Retinal pigment epithelial cell (primary cell): ENCODE measurements at regions not wholly inside any gene's neighbourhood (a gene's known extent, or its start where the extent isn't known, plus 50 kb on each side); places are given as distances from the start of the nearest gene placed in this dataset.

Source experiments
- DNase-seq: peaks from one replicate; pipeline ENCODE4 v3.0.0-alpha.2; 2010; ENCODE audit warnings: low read depth
- H3K4me3 ChIP-seq: 2 replicates; pipeline ENCODE4 v1.5.1; 2011; ENCODE audit warnings: mild to moderate bottlenecking, low read length, control low read depth, moderate library complexity
- TF ChIP-seq, protein P1 (sequence below): conservative IDR thresholded peaks from 2 replicates; pipeline ENCODE4 v1.5.1; 2011; ENCODE audit warnings: low read depth, low read length, control low read depth, inconsistent platforms

DNA sequence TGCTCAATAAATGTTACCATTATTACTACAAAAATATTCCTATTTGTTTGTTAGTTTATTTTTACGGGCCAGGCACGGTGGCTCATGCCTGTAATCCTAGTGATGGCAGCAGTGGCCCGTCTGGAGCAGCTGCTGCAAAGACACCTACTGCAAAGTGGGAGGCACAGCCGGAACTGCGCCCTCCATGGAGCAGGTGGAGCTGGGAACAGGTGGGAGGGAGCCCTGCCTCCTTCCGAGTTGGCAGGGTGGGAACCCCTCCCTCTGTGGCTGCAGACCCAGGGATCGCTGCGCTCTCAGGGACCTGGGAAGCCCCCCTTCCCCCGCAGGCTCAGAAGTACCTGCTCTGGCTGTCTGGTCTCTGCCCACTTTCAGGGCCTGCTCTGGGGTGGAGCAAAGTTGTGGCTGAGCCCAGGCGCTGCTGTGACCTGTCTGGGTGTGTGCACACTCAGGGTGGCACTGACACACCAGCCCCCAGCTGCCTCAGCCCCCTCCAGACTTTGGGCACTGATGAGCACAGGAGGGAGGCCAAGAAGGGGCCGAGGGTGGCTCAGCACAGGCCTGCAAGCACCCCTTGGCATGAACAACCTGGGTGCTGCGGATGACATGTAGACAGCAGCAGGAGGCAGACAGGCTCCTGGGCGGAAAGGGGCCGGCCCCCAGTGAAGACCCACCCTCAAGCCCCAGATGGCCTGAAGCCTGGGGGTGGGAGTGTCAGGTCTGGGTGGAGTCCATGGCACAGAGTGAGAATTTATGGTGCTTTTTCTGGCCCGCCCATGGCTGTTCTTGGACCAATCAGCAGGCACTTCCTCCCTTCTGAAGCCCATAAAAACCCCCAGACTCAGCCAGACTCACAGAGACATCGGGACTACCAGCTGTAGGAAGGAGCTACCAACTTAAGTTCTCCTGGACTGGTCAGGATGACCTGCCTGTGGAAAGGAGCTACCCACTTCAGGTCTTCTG, 103.7 kb upstream of the CLMP start:
- no peak overlapping the region for H3K4me3 ChIP-seq
- TF ChIP-seq, protein P1, sequence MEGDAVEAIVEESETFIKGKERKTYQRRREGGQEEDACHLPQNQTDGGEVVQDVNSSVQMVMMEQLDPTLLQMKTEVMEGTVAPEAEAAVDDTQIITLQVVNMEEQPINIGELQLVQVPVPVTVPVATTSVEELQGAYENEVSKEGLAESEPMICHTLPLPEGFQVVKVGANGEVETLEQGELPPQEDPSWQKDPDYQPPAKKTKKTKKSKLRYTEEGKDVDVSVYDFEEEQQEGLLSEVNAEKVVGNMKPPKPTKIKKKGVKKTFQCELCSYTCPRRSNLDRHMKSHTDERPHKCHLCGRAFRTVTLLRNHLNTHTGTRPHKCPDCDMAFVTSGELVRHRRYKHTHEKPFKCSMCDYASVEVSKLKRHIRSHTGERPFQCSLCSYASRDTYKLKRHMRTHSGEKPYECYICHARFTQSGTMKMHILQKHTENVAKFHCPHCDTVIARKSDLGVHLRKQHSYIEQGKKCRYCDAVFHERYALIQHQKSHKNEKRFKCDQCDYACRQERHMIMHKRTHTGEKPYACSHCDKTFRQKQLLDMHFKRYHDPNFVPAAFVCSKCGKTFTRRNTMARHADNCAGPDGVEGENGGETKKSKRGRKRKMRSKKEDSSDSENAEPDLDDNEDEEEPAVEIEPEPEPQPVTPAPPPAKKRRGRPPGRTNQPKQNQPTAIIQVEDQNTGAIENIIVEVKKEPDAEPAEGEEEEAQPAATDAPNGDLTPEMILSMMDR = no peak
- DNase-seq = no peak

DNA sequence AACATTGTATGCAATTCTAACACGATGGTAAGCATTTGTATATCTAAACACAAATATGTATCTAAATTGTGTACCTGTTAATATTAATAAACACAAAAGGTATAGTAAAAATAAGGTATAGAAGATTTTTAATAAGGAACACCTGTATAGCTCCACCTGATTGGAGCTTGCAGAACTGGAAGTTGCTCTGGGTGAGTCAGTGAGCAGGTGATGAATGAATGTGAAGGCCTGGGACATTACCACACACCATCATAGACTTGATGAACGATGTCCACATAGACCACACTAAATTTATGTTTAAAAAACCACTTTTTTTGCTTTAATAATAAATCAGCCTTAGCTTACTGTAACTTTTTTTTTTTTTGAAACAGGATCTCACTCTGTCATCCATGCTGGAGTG, 97.6 kb upstream of the CLMP start:
- H3K4me3 ChIP-seq = no peak overlapping the region
- DNase-seq = no peak
- TF ChIP-seq, protein P1 = no peak

GRCh38 chr11:123291201-123291869, 96.3 kb upstream of the CLMP start:
- TF ChIP-seq, protein P1 = no peak
- H3K4me3 ChIP-seq = no peak overlapping the region
- DNase-seq = no peak

DNA sequence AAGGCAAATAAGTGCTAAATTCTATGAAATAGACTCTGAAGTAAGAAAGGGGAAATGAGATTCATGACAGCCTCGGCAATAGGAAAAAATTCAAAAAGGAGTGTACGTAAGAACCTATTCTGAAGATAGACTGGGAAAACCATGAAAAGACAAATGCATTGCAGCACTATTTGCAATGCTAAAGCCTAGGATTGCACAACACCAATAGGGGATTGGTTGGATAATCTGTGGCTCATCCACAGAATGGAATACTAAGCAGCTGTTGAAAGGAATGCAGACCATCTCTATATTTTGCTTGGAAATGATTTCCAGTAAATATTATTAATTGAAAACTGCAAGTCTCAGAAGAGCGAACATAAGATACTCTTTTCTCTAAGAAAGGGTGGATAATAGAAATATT, 91.7 kb upstream of the CLMP start:
- TF ChIP-seq, protein P1 = no peak
- H3K4me3 ChIP-seq = no peak overlapping the region
- DNase-seq = no peak

DNA sequence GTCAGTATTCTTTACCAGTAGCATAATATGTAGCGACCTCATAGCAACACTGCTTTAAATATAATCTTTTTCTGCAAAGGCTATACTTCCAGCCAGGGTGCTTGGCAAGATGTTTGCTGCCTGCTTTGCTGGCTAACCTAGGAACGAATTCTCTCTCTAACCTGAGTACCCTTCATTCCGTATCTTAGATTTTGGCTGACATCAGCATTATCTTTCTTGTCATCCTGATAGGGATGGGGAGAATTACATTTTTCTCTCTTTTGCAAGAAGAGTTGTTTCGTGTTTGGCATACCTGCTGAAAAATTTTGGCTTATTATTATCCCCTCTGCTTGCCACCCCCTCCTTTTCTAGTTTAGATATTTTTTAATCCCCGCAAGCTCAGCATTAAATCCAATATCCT, 91.2 kb upstream of the CLMP start:
- no peak overlapping the region for H3K4me3 ChIP-seq
- DNase-seq = no peak

DNA sequence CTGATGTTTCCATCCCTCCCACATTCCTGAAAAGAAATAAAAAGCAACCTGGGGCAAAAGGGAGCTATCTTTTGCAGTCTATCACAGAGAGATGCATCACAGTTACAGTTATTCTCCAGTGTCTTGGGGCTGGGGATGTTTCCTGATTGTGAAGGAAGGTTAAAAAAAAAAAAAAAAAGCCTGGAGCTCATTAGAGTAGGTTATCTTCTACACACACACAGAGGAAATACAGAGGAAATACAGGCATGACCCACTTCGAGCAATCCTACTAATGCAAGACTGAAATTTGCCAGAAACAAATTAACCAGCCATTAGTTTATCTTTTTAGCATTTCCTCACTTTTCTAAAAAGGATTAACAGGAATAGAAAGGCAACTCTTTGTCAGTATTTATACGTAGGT, 89.4 kb upstream of the CLMP start:
- no peak for DNase-seq
- TF ChIP-seq, protein P1 = no peak
- no peak overlapping the region for H3K4me3 ChIP-seq

More for the DNA sequence above, 91.2 kb upstream of the CLMP start:
- TF ChIP-seq, protein P1 = no peak
